B cell (primary cell): ENCODE measurements at regions not wholly inside any gene's neighbourhood (a gene's known extent, or its start where the extent isn't known, plus 50 kb on each side); places are given as distances from the start of the nearest gene placed in this dataset.

Experiments used
- ATAC-seq: fragments of 200-7000 bp; cut with Tn5 transposase; one replicate; pipeline ENCODE4 v1.10.0; 2021; ENCODE audit warnings: low read depth, mild to moderate bottlenecking, moderate number of reproducible peaks, moderate library complexity
- CTCF ChIA-PET: fragments of 350-600 bp; sonication (Branson Sonifier 250); formaldehyde crosslinking; loops from one replicate; lab custom pipeline; 2021; ENCODE audit warnings: antibody characterized with exemption, inconsistent platforms; lab: Charles Lee
- POLR2A ChIA-PET: fragments of 350-600 bp; sonication (Branson Sonifier 250); formaldehyde crosslinking; loops from one replicate; lab custom pipeline; 2021; ENCODE audit warnings: antibody characterized with exemption; lab: Charles Lee
- DNase-seq: peaks from one replicate; pipeline ENCODE4 v3.0.0; 2013
- H2AFZ ChIP-seq: 2 replicates; pipeline ENCODE4 v1.6.1; 2012; ENCODE audit warnings: mild to moderate bottlenecking, low read depth, low read length; ENCODE audit not compliant: insufficient read depth, poor library complexity, severe bottlenecking
- H3K27ac ChIP-seq, 2 donors: 1 replicate in 1 of 2; 2 replicates in 1 of 2; pipeline ENCODE4 v1.5.1; 2012 to 2013; ENCODE audit warnings: low read length in 2 of 2, mild to moderate bottlenecking in 2 of 2, moderate library complexity in 1 of 2
- H3K27me3 ChIP-seq, 4 experiments: fragments of 200-600 bp in 1 of 4; sonication (generic) in 1 of 4; replicated peaks in 1 of 4; 1 replicate in 2 of 4; 2 replicates in 2 of 4; pipeline versions ENCODE4 v1.6.1 to v1.7.0; 2013 to 2016; ENCODE audit warnings: low read length in 3 of 4, mild to moderate bottlenecking in 2 of 4, mixed read lengths in 1 of 4, moderate library complexity in 1 of 4; ENCODE audit not compliant: insufficient read depth in 4 of 4, control insufficient read depth in 3 of 4; ENCODE audit errors: control extremely low read depth in 1 of 4
- H3K36me3 ChIP-seq, 2 experiments: replicated peaks in 1 of 2; 1 replicate in 1 of 2; 2 replicates in 1 of 2; pipeline versions ENCODE4 v1.6.1 to v1.7.1; 2013; ENCODE audit warnings: low read length in 1 of 2; ENCODE audit not compliant: insufficient read depth in 2 of 2, control insufficient read depth in 1 of 2; ENCODE audit errors: control extremely low read depth in 1 of 2, extremely low read depth in 1 of 2
- H3K4me1 ChIP-seq, 2 donors: fragments of 200-600 bp in 1 of 2; sonication (generic) in 1 of 2; 1 replicate in 1 of 2; 2 replicates in 1 of 2; pipeline versions ENCODE4 v1.5.1 to v1.6.1; 2013 to 2017; ENCODE audit warnings: low read length in 2 of 2; ENCODE audit not compliant: control insufficient read depth in 2 of 2, insufficient read depth in 2 of 2
- H3K4me2 ChIP-seq: replicated peaks from 2 replicates; pipeline ENCODE3; 2012; ENCODE audit warnings: mild to moderate bottlenecking, low read depth, low read length; ENCODE audit not compliant: poor library complexity, severe bottlenecking
- H3K4me3 ChIP-seq, 5 experiments: fragments of 200-600 bp in 1 of 5; sonication (generic) in 1 of 5; 1 replicate in 3 of 5; 2 replicates in 2 of 5; pipeline versions ENCODE4 v1.5.1 to v1.7.0; 2011 to 2016; ENCODE audit warnings: low read length in 4 of 5, mild to moderate bottlenecking in 4 of 5, low read depth in 2 of 5, control low read depth in 1 of 5, moderate library complexity in 1 of 5; ENCODE audit not compliant: insufficient read depth in 1 of 5; ENCODE audit errors: control extremely low read depth in 1 of 5, extremely low read depth in 1 of 5
- H3K79me2 ChIP-seq: fragments of 200-600 bp; sonication (generic); one replicate; pipeline ENCODE4 v1.6.0; 2016; ENCODE audit warnings: low read length; ENCODE audit not compliant: control insufficient read depth, insufficient read depth
- H3K9ac ChIP-seq: fragments of 200-600 bp; sonication (generic); 2 replicates; pipeline ENCODE4 v1.6.1; 2017; ENCODE audit warnings: mild to moderate bottlenecking, low read length, moderate library complexity
- H3K9me3 ChIP-seq, 3 donors: one replicate each; pipeline versions ENCODE4 v1.6.1 to v1.7.1; 2013; ENCODE audit warnings: low read length in 2 of 3; ENCODE audit not compliant: control insufficient read depth in 2 of 3, insufficient read depth in 1 of 3; ENCODE audit errors: control extremely low read depth in 1 of 3
- H4K20me1 ChIP-seq: 2 replicates; pipeline ENCODE4 v1.6.0; 2012; ENCODE audit warnings: mild to moderate bottlenecking, low read length; ENCODE audit not compliant: insufficient read depth, control insufficient read depth, poor library complexity, severe bottlenecking
- H3K27ac Mint-ChIP-seq: one replicate; pipeline ENCODE4 v1.8.0; 2021; ENCODE audit warnings: mixed read lengths
- H3K27me3 Mint-ChIP-seq: one replicate; pipeline ENCODE4 v1.8.0; 2021; ENCODE audit warnings: mixed read lengths
- H3K4me1 Mint-ChIP-seq: one replicate; pipeline ENCODE4 v1.8.0; 2021; ENCODE audit warnings: mixed read lengths
- H3K4me3 Mint-ChIP-seq: one replicate; pipeline ENCODE4 v1.8.0; 2021; ENCODE audit warnings: mixed read lengths
- H3K9me3 Mint-ChIP-seq: one replicate; pipeline ENCODE4 v1.8.0; 2022; ENCODE audit warnings: mixed read lengths; ENCODE audit not compliant: insufficient read depth
- EZH2 ChIP-seq: IDR thresholded peaks from 2 replicates; pipeline ENCODE4 v1.6.1; 2012; ENCODE audit warnings: borderline replicate concordance, low read depth, mild to moderate bottlenecking, moderate library complexity, low read length; ENCODE audit not compliant: insufficient read depth, poor library complexity, severe bottlenecking
- WGBS: methylation state at CpG from one replicate; pipeline ENCODE4 v1.1.5; 2013; ENCODE audit warnings: missing lambda C conversion rate; ENCODE audit not compliant: insufficient coverage; 5-methylcytosine and 5-hydroxymethylcytosine counted together
- intact Hi-C: fragments of 100-400 bp; cut with micrococcal nuclease; formaldehyde crosslinking; loops from one replicate; pipeline ENCODE4 v1.10.0; 2022
- TF ChIP-seq, protein P1 (sequence below): fragments of 200-600 bp; IDR thresholded peaks from one replicate; pipeline ENCODE4 v1.8.0; 2022; ENCODE audit warnings: antibody characterized with exemption, mild to moderate bottlenecking

DNA sequence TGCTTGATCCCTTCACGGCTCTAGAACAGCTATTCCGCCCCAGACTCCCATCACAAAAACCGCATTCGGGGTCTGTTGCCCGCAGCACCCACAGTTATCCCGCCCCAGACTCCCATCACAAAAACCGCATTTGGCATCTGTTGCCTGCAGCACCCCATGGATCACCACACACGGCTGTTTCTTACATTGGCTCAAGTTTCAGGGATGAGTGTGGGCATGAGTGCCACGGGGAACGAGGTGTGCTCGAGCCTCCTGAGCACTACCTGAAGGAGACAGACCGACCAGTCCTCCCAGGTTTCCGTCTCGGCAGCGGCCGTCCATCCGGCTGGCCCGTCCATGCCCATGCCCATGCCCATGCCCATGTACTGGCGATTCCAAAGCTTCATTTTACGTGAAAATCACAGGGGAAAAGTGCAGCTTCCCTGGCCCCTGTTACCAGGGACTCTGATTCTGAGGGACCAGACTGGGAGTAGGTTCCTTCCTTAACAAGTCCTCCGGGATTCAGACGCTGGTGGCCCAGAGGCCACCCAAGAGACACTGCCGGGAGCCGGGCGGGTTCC, 66.4 kb upstream of the INSIG1 start:
- Histone ChIP-seq H3K4me1 (no peaks in the 10 kb centered on the region), H3K36me3 (no peaks in the 10 kb centered on the region), H3K27me3 (no peaks in the 10 kb centered on the region), H3K9me3 (no peaks in the 10 kb centered on the region), H3K79me2 (no peaks in the 10 kb centered on the region), H3K9ac (no peak overlapping the region), H3K27ac (no peak overlapping the region), H4K20me1 (no peaks in the 10 kb centered on the region), H3K4me2 (no peak overlapping the region), H2AFZ (no peak overlapping the region), H3K4me3 (no peak overlapping the region)
- TF ChIP-seq, protein P1, sequence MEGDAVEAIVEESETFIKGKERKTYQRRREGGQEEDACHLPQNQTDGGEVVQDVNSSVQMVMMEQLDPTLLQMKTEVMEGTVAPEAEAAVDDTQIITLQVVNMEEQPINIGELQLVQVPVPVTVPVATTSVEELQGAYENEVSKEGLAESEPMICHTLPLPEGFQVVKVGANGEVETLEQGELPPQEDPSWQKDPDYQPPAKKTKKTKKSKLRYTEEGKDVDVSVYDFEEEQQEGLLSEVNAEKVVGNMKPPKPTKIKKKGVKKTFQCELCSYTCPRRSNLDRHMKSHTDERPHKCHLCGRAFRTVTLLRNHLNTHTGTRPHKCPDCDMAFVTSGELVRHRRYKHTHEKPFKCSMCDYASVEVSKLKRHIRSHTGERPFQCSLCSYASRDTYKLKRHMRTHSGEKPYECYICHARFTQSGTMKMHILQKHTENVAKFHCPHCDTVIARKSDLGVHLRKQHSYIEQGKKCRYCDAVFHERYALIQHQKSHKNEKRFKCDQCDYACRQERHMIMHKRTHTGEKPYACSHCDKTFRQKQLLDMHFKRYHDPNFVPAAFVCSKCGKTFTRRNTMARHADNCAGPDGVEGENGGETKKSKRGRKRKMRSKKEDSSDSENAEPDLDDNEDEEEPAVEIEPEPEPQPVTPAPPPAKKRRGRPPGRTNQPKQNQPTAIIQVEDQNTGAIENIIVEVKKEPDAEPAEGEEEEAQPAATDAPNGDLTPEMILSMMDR = no peak
- TF ChIP-seq EZH2 = no peak
- 94% methylated on average over 25 of the region's 25 CpGs for WGBS
- CTCF ChIA-PET = no interaction called here
- Mint-ChIP-seq H3K4me3 (no peak overlapping the region), H3K27ac (no peak overlapping the region), H3K9me3 (no peaks in the 10 kb centered on the region), H3K27me3 (no peaks in the 10 kb centered on the region), H3K4me1 (no peaks in the 10 kb centered on the region)
- DNase-seq (no peak), ATAC-seq (no peak)
- intact Hi-C loops = no loop called here
- POLR2A ChIA-PET = no interaction called here

DNA sequence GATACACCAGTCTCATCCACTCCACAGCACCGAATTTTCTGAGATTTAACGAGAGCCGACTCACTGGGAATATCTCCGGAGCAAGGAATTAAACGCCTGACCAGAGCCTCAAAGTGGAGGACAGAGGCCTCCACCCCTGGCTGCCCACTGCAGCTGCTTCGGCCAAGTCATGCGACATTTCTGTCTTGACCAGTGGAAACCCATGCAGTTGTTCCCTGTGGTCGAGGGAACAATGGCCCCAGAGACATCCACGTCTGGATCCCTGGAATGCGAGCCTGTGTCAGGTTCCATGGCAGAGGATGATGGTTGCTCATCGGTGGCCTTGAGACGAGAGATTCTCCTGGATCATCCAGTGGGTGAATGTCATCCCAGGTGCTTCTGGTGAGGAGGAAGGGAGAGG, 65.7 kb upstream of the INSIG1 start:
- ATAC-seq (no peak), DNase-seq (no peak)
- Mint-ChIP-seq H3K27me3 (no peaks in the 10 kb centered on the region), H3K4me1 (no peaks in the 10 kb centered on the region), H3K4me3 (no peak overlapping the region), H3K9me3 (no peaks in the 10 kb centered on the region), H3K27ac (no peak overlapping the region)
- Histone ChIP-seq H3K9ac (no peak overlapping the region), H4K20me1 (no peaks in the 10 kb centered on the region), H2AFZ (no peak overlapping the region), H3K79me2 (no peaks in the 10 kb centered on the region), H3K4me3 (no peak overlapping the region), H3K27ac (no peak overlapping the region), H3K36me3 (no peaks in the 10 kb centered on the region), H3K4me1 (no peaks in the 10 kb centered on the region), H3K4me2 (no peak overlapping the region), H3K9me3 (no peaks in the 10 kb centered on the region), H3K27me3 (no peaks in the 10 kb centered on the region)
- CTCF ChIA-PET = no interaction called here
- 95% methylated on average over 12 of the region's 12 CpGs for WGBS
- intact Hi-C loops = no loop called here
- TF ChIP-seq EZH2 = no peak
- TF ChIP-seq, protein P1 = no peak
- POLR2A ChIA-PET = no interaction called here
